22Rv1 (cell line): ENCODE measurements at regions not wholly inside any gene's neighbourhood (a gene's known extent, or its start where the extent isn't known, plus 50 kb on each side); places are given as distances from the start of the nearest gene placed in this dataset.

Experiments used
- H3K27ac ChIP-seq: fragments of 450-650 bp; 2 replicates; pipeline ENCODE4 v1.5.1; 2017
- CTCF ChIP-seq: fragments of 450-650 bp; IDR thresholded peaks from 2 replicates; pipeline ENCODE4 v1.5.1; 2017; ENCODE audit warnings: mild to moderate bottlenecking
- ZFX ChIP-seq: fragments of 450-650 bp; IDR thresholded peaks from 2 replicates; pipeline ENCODE4 v1.6.1; 2017; ENCODE audit warnings: antibody characterized with exemption, borderline replicate concordance

DNA sequence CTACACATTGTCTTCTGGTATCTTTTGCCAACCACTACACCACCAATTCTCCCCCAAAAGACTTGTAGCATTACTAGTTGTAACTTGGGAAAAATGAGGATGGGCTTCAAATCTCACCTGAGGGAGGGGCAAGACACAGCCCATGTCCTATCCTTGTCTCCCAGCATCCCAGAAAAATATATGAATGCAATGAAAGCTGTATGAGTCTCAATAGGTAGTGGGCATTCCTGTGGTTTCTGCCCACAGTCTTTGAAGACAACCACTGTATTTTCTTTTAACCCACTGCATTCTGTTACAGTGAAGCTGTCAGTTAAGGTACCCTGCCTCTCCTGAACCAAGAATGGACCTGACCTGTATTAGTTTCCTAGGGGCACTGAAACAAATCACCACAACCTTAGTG lies 336.2 kb upstream of the TMPO start:
- no peak for TF ChIP-seq CTCF
- no peak for TF ChIP-seq ZFX

GRCh38 chr12:98180603-98181002 lies 334.8 kb upstream of the TMPO start:
- no peak overlapping the region for H3K27ac ChIP-seq
- no peak for TF ChIP-seq CTCF
- TF ChIP-seq ZFX = no peak

More for the DNA sequence above, 336.2 kb upstream of the TMPO start:
- H3K27ac ChIP-seq = no peak overlapping the region

DNA sequence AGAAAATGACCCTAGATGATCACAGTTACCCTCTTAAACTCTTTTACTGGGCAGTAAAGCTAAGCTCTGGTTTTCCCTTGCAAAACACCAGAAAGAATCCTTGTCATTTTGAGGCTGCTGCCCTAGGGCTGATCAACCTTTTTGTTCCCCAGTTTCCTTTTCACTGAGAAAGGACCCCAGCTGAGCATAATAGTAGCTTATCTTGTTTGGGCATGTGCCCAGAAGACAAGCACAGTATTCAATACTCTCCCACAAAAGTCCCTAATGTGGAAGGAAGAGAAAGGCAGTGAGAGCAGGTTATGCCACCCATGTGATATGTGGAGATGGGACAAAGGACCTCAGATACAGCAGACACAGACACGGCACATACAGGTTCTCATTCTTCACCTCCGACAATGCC lies 332.6 kb upstream of the TMPO start:
- no peak overlapping the region for H3K27ac ChIP-seq
- TF ChIP-seq CTCF (no peak), ZFX (no peak)

GRCh38 chr12:98185606-98186005 lies 329.8 kb upstream of the TMPO start:
- TF ChIP-seq CTCF = no peak
- no peak for TF ChIP-seq ZFX
- no peak overlapping the region for H3K27ac ChIP-seq

DNA sequence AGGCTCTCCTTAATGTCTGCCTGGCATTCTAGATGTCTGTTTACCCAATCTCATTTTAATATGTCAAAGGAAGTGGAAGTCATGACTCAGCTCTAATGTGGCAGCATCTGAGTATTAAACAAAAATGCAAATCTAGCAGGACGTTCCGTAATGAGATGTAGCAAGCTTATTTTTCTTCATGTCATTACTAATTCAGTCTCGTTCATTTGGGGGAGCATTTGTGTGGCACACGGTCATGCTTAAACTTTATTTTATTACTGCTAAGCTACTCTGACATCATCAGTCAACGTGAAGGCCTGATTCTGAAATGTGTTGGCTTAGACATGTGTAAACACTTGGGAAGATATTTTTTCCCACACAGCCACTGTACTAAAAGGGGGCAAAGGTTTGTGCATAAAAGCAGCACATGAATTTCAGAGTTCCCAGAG lies 326.7 kb upstream of the TMPO start:
- TF ChIP-seq ZFX (no peak), CTCF (no peak)
- H3K27ac ChIP-seq = no peak overlapping the region

GRCh38 chr12:98194591-98194990 lies 320.8 kb upstream of the TMPO start:
- TF ChIP-seq ZFX (no peak), CTCF (no peak)
- no peak overlapping the region for H3K27ac ChIP-seq

- H3K27ac ChIP-seq = no peak overlapping the region
- TF ChIP-seq ZFX (no peak), CTCF (no peak; the same call in 1 of the 2 replicates)
These were observed 317.0 kb upstream of the TMPO start for GRCh38 chr12:98198261-98198982.
